Glutamatergic neuron (in vitro differentiated cells): ENCODE measurements at regions not wholly inside any gene's neighbourhood (a gene's known extent, or its start where the extent isn't known, plus 50 kb on each side); places are given as distances from the start of the nearest gene placed in this dataset.

Experiments used
- DNase-seq: peaks from one replicate; pipeline ENCODE4 v3.0.0; 2022
- H3K27ac Mint-ChIP-seq: one replicate; pipeline ENCODE4 v1.8.0; 2020; ENCODE audit warnings: mild to moderate bottlenecking, mixed read lengths, inconsistent platforms; ENCODE audit not compliant: unreplicated experiment
- H3K27me3 Mint-ChIP-seq: one replicate; pipeline ENCODE4 v1.8.0; 2020; ENCODE audit warnings: mild to moderate bottlenecking, moderate library complexity, mixed read lengths, inconsistent platforms; ENCODE audit not compliant: unreplicated experiment
- H3K36me3 Mint-ChIP-seq: one replicate; pipeline ENCODE4 v1.8.0; 2020; ENCODE audit warnings: mild to moderate bottlenecking, mixed read lengths, inconsistent platforms; ENCODE audit not compliant: unreplicated experiment
- H3K4me1 Mint-ChIP-seq: one replicate; pipeline ENCODE4 v1.8.0; 2020; ENCODE audit warnings: mild to moderate bottlenecking, low read depth, mixed read lengths, inconsistent platforms; ENCODE audit not compliant: unreplicated experiment
- H3K4me3 Mint-ChIP-seq: one replicate; pipeline ENCODE4 v1.8.0; 2020; ENCODE audit warnings: mild to moderate bottlenecking, mixed read lengths, inconsistent platforms; ENCODE audit not compliant: unreplicated experiment
- H3K9me3 Mint-ChIP-seq: one replicate; pipeline ENCODE4 v1.8.0; 2020; ENCODE audit warnings: mild to moderate bottlenecking, moderate library complexity, mixed read lengths, inconsistent platforms; ENCODE audit not compliant: unreplicated experiment
- TF ChIP-seq, protein P1 (sequence below): fragments of 200-600 bp; sonication (generic); IDR thresholded peaks from one replicate; pipeline ENCODE4 v1.5.0; 2021; ENCODE audit not compliant: partially characterized antibody, unreplicated experiment

DNA sequence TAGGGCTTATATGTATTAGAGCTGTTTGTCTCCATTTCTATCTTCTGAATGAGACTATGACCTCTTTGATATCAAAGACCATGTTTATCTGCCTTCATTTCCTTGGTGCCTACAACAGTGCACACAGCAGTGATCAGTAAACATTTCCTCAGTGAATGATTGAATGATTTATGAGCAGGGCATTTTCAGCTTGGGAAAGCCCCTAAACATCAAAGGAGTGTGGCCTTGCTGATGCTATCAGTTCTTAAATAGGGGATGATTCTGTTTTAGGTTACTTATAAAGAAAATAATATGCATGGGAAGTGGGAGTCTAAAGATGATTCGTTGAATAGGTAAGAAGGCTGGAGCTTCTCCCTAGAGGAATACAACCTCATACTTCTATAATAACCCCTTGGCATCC is 425.3 kb downstream of the ZNF521 start:
- Mint-ChIP-seq H3K4me1 (peaks cover 17% of the 10 kb centered on the region), H3K36me3 (no peaks in the 10 kb centered on the region), H3K27me3 (peaks cover 2% of the 10 kb centered on the region), H3K4me3 (no peak overlapping the region), H3K27ac (no peak overlapping the region), H3K9me3 (peaks cover 4% of the 10 kb centered on the region)
- TF ChIP-seq, protein P1, sequence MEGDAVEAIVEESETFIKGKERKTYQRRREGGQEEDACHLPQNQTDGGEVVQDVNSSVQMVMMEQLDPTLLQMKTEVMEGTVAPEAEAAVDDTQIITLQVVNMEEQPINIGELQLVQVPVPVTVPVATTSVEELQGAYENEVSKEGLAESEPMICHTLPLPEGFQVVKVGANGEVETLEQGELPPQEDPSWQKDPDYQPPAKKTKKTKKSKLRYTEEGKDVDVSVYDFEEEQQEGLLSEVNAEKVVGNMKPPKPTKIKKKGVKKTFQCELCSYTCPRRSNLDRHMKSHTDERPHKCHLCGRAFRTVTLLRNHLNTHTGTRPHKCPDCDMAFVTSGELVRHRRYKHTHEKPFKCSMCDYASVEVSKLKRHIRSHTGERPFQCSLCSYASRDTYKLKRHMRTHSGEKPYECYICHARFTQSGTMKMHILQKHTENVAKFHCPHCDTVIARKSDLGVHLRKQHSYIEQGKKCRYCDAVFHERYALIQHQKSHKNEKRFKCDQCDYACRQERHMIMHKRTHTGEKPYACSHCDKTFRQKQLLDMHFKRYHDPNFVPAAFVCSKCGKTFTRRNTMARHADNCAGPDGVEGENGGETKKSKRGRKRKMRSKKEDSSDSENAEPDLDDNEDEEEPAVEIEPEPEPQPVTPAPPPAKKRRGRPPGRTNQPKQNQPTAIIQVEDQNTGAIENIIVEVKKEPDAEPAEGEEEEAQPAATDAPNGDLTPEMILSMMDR = no peak
- no peak for DNase-seq

DNA sequence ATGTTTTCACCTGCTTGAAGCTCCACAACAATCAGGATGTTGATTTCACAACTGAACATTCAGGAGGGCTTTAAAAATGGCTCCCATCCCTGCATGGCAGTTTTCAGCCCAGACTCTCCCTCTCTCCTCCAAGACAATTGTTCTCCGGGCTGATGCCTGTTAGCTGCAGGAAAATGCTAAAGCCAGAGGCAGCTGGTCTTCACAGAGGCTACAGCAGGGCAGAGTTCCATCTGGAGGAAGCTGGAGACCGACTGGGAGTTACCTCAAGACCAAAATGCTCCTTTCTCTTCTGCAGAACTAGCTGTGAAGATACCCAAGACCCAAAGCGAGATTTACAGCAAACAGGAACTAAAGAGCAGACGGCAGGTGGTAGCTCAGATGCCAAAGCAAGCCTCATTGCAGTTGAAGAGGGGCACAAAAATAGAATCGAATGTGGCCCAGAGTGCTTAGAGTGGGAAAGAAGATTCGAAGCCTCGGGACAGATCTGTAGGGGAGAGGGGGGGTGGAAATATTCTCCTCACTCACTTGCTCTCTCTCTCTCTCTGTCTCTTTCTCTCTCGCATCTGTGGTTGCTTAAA is 423.6 kb downstream of the ZNF521 start:
- H3K4me1 Mint-ChIP-seq = peaks cover 19% of the 10 kb centered on the region
- peaks cover 4% of the 10 kb centered on the region for H3K9me3 Mint-ChIP-seq
- peak; percentile 33 for DNase-seq
- TF ChIP-seq, protein P1 = no peak
- H3K4me3 Mint-ChIP-seq = peak overlapping the region; percentile 33
- H3K27ac Mint-ChIP-seq = peak overlapping the region; percentile 81
- H3K36me3 Mint-ChIP-seq = no peaks in the 10 kb centered on the region
- H3K27me3 Mint-ChIP-seq = peaks cover 2% of the 10 kb centered on the region

DNA sequence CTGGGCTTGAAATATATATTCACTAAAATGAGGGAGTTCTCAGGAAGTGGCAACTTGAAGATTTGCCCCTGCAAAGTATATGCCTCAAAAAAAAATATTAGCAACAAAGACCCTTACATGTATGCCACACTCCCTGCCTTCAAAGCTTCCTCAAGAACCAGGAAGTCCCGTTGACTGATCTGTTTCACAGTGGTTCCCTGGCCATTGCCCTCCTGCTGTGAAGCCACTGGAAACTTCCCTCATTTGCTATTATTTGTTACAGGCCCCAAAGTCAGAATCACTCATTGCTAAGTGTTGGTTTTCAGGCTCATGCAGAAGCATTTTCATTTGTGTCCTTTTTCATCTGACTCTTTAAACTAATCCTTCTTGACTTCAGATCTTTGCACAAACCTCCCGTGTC is 421.5 kb downstream of the ZNF521 start:
- no peak for DNase-seq
- no peak overlapping the region for H3K4me3 Mint-ChIP-seq
- no peaks in the 10 kb centered on the region for H3K27me3 Mint-ChIP-seq
- H3K9me3 Mint-ChIP-seq = peaks cover 4% of the 10 kb centered on the region
- TF ChIP-seq, protein P1 = no peak
- no peak overlapping the region for H3K27ac Mint-ChIP-seq
- H3K36me3 Mint-ChIP-seq = no peaks in the 10 kb centered on the region
- H3K4me1 Mint-ChIP-seq = peaks cover 19% of the 10 kb centered on the region

DNA sequence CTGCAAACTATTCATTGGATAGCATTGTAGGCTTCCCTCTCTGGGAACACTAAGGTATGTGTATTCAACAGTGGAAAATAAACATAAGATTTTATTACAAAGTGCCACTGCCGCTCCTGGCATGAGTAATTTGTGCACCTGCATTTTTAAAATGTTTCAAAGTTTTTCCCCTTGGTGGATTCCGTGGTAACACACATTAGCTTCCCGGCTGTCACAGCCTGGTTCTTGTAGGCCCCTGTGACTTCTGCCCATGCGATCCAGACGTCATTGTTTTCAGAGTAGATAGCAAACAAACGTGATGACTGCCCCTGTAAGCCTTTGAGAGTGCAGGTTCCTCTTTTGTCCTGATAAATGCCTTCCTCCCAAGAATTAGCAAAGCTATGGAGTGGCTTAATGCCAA is 421.0 kb downstream of the ZNF521 start:
- H3K4me3 Mint-ChIP-seq = no peak overlapping the region
- H3K27me3 Mint-ChIP-seq = no peaks in the 10 kb centered on the region
- H3K4me1 Mint-ChIP-seq = peaks cover 19% of the 10 kb centered on the region
- DNase-seq = no peak
- no peaks in the 10 kb centered on the region for H3K36me3 Mint-ChIP-seq
- H3K9me3 Mint-ChIP-seq = peaks cover 4% of the 10 kb centered on the region
- H3K27ac Mint-ChIP-seq = no peak overlapping the region
- TF ChIP-seq, protein P1 = no peak

DNA sequence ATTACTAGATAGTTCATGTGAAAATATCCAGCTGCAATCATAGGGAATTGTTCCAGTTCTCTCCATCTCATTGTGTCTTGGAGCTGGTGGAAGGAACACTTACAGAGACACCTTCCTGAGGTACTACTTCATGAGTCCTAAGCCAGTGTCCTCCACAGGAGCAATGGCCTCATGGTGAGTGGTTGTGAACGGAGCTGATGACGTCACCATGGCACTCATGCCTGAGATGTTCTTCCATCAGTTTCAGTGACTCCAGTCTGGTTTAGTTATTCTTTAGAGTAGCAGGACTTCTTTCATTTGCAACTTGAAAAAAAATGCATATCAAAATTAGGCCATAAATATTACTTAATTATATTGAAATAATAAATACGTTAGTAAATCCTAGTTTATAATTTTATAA is 418.6 kb downstream of the ZNF521 start:
- H3K36me3 Mint-ChIP-seq = no peaks in the 10 kb centered on the region
- DNase-seq = no peak
- TF ChIP-seq, protein P1 = no peak
- H3K27ac Mint-ChIP-seq = no peak overlapping the region
- H3K27me3 Mint-ChIP-seq = no peaks in the 10 kb centered on the region
- peaks cover 2% of the 10 kb centered on the region for H3K9me3 Mint-ChIP-seq
- H3K4me3 Mint-ChIP-seq = no peak overlapping the region
- H3K4me1 Mint-ChIP-seq = peaks cover 8% of the 10 kb centered on the region
